GM12864 (cell line): ENCODE measurements at regions not wholly inside any gene's neighbourhood (a gene's known extent, or its start where the extent isn't known, plus 50 kb on each side); places are given as distances from the start of the nearest gene placed in this dataset.

Experiments
- DNase-seq: peaks from one replicate; pipeline ENCODE4 v3.0.0-alpha.2; 2011; ENCODE audit warnings: low read depth
- H3K4me3 ChIP-seq: 2 replicates; pipeline ENCODE4 v1.5.1; 2011; ENCODE audit warnings: mild to moderate bottlenecking, low read depth, low read length, control low read depth
- CTCF ChIP-seq: IDR thresholded peaks from 2 replicates; pipeline ENCODE4 v1.5.1; 2011; ENCODE audit warnings: low read depth, mild to moderate bottlenecking, moderate library complexity, low read length, control low read depth, inconsistent platforms; ENCODE audit errors: missing control alignments

GRCh38 chrX:34437586-34437985 is 219.5 kb downstream of the TMEM47 start:
- no peak for DNase-seq
- no peak overlapping the region for H3K4me3 ChIP-seq
- no peak for TF ChIP-seq CTCF

- DNase-seq: no peak
- TF ChIP-seq CTCF: no peak
- H3K4me3 ChIP-seq: no peak overlapping the region
Measured at GRCh38 chrX:34426334-34426733, 230.8 kb downstream of the TMEM47 start.

GRCh38 chrX:34406580-34406979 is 250.5 kb downstream of the TMEM47 start:
- DNase-seq: no peak
- H3K4me3 ChIP-seq: no peak overlapping the region
- TF ChIP-seq CTCF: no peak

GRCh38 chrX:34404386-34405070 is 252.6 kb downstream of the TMEM47 start:
- TF ChIP-seq CTCF: no peak
- DNase-seq: no peak
- H3K4me3 ChIP-seq: no peak overlapping the region

- H3K4me3 ChIP-seq: no peak overlapping the region
- no peak for TF ChIP-seq CTCF
- no peak for DNase-seq
Measured at GRCh38 chrX:34401411-34401810, 255.7 kb downstream of the TMEM47 start.

- no peak for TF ChIP-seq CTCF
- no peak for DNase-seq
- H3K4me3 ChIP-seq: no peak overlapping the region
Measured at GRCh38 chrX:34382416-34382815, 250.3 kb upstream of the FAM47A start.

GRCh38 chrX:34381241-34381640 is 249.1 kb upstream of the FAM47A start:
- no peak overlapping the region for H3K4me3 ChIP-seq
- no peak for DNase-seq
- no peak for TF ChIP-seq CTCF
